ENCODE measurements at regions not wholly inside any gene's neighbourhood (a gene's known extent, or its start where the extent isn't known, plus 50 kb on each side); places are given as distances from the start of the nearest gene placed in this dataset.
A peak's percentile ranks its signal among the peaks of the same experiment; 100 is the strongest.

- WGBS (ENCODE audit: insufficient coverage, low coverage, low lambda C conversion rate, missing lambda C conversion rate): no CpG with 5 or more reads among the region's 10 CpGs
- intact Hi-C loops (cut with DNase I): no loop called here
- TF ChIP-seq CTCF (IDR thresholded peaks at IDR 0.05) (no peak), POLR2A (IDR thresholded peaks at IDR 0.05) (no peak)
- ATAC-seq (no peak), DNase-seq (no peak)
- Histone ChIP-seq H3K4me3 (no peak overlapping the region), H3K9me3 (no peaks in the 10 kb centered on the region), H3K4me1 (peaks cover 0 to 59% (median 25%) of the 10 kb centered on the region in 4 donors), H3K27me3 (no peaks in the 10 kb centered on the region), H3K36me3 (no peaks in the 10 kb centered on the region), H3K27ac (peak overlapping the region in 1 of 3 donors; percentile 75)
Observed at GRCh38 chr3:177826253-177826652, 629.0 kb upstream of the TBL1XR1 start.

- TF ChIP-seq CTCF (IDR thresholded peaks at IDR 0.05): no peak
- peak; percentile 18 for TF ChIP-seq POLR2A (IDR thresholded peaks at IDR 0.05)
- peak overlapping the region; percentile 55 to 80 (median 75) for H3K27ac ChIP-seq
Observed at GRCh38 chr3:177827511-177828207, 630.4 kb upstream of the TBL1XR1 start.

GRCh38 chr3:177828208-177828565 lies 630.9 kb upstream of the TBL1XR1 start:
- Histone ChIP-seq H3K27me3 (no peaks in the 10 kb centered on the region), H3K4me3 (peak overlapping the region; percentile 30 to 47 (median 46)), H3K4me1 (peaks cover 0 to 51% (median 21%) of the 10 kb centered on the region in 4 donors), H3K36me3 (no peaks in the 10 kb centered on the region), H3K9me3 (no peaks in the 10 kb centered on the region), H3K27ac (peak overlapping the region; percentile 55 to 80 (median 75))
- intact Hi-C loops (cut with DNase I): no loop called here
- ATAC-seq: no peak
- TF ChIP-seq POLR2A (IDR thresholded peaks at IDR 0.05) (no peak), CTCF (IDR thresholded peaks at IDR 0.05) (no peak)
- DNase-seq: no peak
- WGBS (ENCODE audit: insufficient coverage, low coverage, low lambda C conversion rate, missing lambda C conversion rate): 18% methylated on average over 1 of the region's 1 CpG

More at GRCh38 chr3:177827511-177828207, 630.4 kb upstream of the TBL1XR1 start:
- ATAC-seq (peak; percentile 70 to 81 (median 74)), DNase-seq (peak in 1 of 3 donors; percentile 59)
- intact Hi-C loops (cut with DNase I): no loop called here
- no peaks in the 10 kb centered on the region for H3K9me3 ChIP-seq
- H3K36me3 ChIP-seq: no peaks in the 10 kb centered on the region
- H3K4me3 ChIP-seq: peak overlapping the region; percentile 30 to 47 (median 46)
- 25% methylated on average over 5 of the region's 5 CpGs for whole genome bisulfite sequencing (ENCODE audit: insufficient coverage, low coverage, low lambda C conversion rate, missing lambda C conversion rate)
- H3K27me3 ChIP-seq: no peaks in the 10 kb centered on the region
- peaks cover 0 to 57% (median 24%) of the 10 kb centered on the region in 4 donors for H3K4me1 ChIP-seq

GRCh38 chr3:177830411-177830849 lies 633.1 kb upstream of the TBL1XR1 start:
- no peaks in the 10 kb centered on the region for H3K36me3 ChIP-seq
- no peaks in the 10 kb centered on the region for H3K27me3 ChIP-seq
- no peak for TF ChIP-seq POLR2A (IDR thresholded peaks at IDR 0.05)
- no peak for TF ChIP-seq CTCF (IDR thresholded peaks at IDR 0.05)
- ATAC-seq: peak; percentile 35 to 58 (median 48)
- intact Hi-C loops (cut with DNase I): no loop called here
- no peak for DNase-seq
- 18% methylated on average over 3 of the region's 3 CpGs for WGBS (ENCODE audit: insufficient coverage, low coverage, low lambda C conversion rate, missing lambda C conversion rate)
- H3K4me3 ChIP-seq: no peak overlapping the region
- peaks cover 0 to 32% (median 10%) of the 10 kb centered on the region in 4 donors for H3K4me1 ChIP-seq
- H3K27ac ChIP-seq: no peak overlapping the region
- H3K9me3 ChIP-seq: no peaks in the 10 kb centered on the region
